Skeletal muscle tissue (tissue), 3 donors: ENCODE measurements at regions not wholly inside any gene's neighbourhood (a gene's known extent, or its start where the extent isn't known, plus 50 kb on each side); places are given as distances from the start of the nearest gene placed in this dataset.

Experiments
- H3K27ac ChIP-seq: one replicate; pipeline ENCODE4 v1.7.0; 2013; ENCODE audit warnings: mild to moderate bottlenecking, low read depth, low read length, inconsistent platforms
- H3K27me3 ChIP-seq, 3 donors: one replicate each; pipeline ENCODE4 v1.7.0; 2013; ENCODE audit warnings: low read length in 3 of 3; ENCODE audit not compliant: control insufficient read depth in 3 of 3, insufficient read depth in 3 of 3
- H3K36me3 ChIP-seq, 3 donors: one replicate each; pipeline ENCODE4 v1.7.0; 2013; ENCODE audit warnings: low read length in 3 of 3; ENCODE audit not compliant: control insufficient read depth in 3 of 3, insufficient read depth in 3 of 3
- H3K4me1 ChIP-seq, 3 donors: one replicate each; pipeline ENCODE4 v1.7.0; 2013; ENCODE audit warnings: low read length in 3 of 3, mild to moderate bottlenecking in 3 of 3; ENCODE audit not compliant: control insufficient read depth in 3 of 3, insufficient read depth in 3 of 3
- H3K4me3 ChIP-seq, 3 donors: one replicate each; pipeline ENCODE4 v1.7.0; 2013; ENCODE audit warnings: low read length in 3 of 3
- H3K9ac ChIP-seq, 3 donors: one replicate each; pipeline ENCODE4 v1.7.0; 2013; ENCODE audit warnings: low read length in 3 of 3, mild to moderate bottlenecking in 3 of 3, moderate library complexity in 2 of 3, low read depth in 1 of 3
- H3K9me3 ChIP-seq, 3 donors: one replicate each; pipeline ENCODE4 v1.7.0; 2013; ENCODE audit warnings: low read length in 3 of 3; ENCODE audit not compliant: control insufficient read depth in 3 of 3
- donor health status: Osteomylitis.

DNA sequence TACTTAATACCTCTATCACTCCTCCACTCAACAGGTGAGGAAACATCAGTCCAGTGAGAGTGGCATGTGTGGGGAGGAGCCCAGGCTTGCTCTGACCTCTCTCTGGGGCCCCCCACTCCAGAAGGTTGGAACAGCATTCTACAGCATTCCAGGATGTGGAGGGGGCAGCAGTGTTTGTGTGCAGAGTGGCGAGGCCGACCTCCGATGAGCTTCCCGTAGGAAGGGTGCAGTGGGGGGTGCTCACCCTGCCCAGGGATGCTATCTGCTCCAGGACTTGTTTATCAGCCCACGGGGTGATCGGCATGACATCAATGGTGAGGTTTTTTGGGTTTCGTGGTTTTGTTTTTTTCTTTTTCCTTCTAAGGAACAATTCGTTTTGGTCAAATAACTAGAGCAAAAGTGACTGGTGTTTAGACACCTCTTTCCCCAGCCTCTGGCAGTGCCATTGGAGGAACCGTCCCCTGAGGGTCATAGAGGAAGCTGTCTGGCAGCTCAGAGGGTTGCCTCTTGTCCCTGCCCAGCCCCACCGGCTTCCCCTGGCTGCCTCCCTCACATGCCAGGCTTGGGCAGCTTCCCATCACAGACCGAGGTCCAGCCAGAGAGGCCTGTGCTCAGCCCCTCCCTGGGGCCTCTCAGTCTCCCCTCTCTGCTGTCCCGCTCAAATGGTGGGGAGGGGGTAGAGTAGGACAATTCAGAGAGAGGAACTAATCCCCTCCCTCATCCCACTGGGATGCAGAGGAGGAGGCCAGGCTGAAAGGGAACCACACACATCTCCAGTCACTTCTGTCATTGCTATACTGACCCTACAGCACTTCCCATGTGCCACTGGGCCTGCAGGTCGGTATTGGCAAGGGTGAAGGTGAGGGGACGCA, 96.5 kb downstream of the ZFP36L2 start:
- Histone ChIP-seq H3K4me3 (no peak overlapping the region), H3K9me3 (no peaks in the 10 kb centered on the region), H3K9ac (no peak overlapping the region), H3K4me1 (peaks cover 28 to 45% (median 44%) of the 10 kb centered on the region in 3 donors), H3K36me3 (no peaks in the 10 kb centered on the region), H3K27me3 (no peaks in the 10 kb centered on the region), H3K27ac (peak overlapping the region; percentile 42)

DNA sequence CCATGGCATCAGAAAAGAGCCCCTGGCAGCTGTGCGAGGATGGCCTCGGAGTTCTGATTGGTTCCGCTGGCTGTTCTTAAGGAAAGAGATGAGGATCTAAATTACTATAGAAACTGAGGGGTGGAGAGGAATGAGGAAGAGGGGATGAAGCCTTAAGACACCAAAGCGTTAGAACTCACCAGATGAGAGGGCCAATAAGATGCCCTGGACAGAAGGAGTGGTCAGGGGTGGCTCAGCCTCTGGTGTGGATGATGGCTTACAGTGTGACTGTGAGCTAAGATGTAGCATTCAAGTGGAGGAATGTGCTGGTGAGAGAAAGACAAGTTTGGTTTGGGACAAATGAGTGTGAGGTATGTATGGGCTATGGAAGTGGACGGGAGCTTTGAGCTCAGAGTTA, 97.8 kb downstream of the ZFP36L2 start:
- no peak overlapping the region for H3K27ac ChIP-seq

DNA sequence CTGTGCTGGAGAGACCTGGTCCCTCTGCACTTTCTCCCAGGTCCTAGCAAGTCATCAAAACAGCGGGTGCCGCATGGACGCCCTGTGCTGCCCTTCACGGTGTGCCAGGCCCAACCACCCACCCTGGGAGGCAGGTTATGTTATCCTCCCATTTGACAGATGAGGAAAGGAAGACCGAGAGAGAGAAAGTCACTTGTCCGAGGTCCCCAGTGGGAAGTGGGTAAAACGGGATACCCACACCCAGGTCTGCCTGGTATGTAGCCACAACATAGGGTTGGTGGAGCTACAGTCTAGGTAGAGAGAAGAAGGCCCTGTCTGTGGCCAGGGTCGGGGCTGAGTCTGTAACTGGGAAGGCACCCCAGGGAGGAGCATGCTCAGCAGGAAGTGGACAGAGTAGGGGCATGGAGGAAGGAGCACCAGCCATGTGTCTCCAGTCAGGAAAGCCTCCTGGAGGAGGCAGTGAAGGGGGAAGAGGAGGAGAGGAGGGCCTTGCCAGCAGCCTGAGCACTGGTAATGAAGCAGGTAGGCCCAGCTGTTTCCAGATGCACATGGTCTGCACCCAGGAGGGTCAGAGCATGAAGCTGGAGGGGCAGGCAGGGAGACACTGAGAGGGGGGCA, 98.4 kb downstream of the ZFP36L2 start:
- Histone ChIP-seq H3K36me3 (no peaks in the 10 kb centered on the region), H3K4me3 (no peak overlapping the region), H3K4me1 (peaks cover 24 to 43% (median 31%) of the 10 kb centered on the region in 3 donors), H3K9me3 (no peaks in the 10 kb centered on the region), H3K27ac (no peak overlapping the region), H3K9ac (no peak overlapping the region), H3K27me3 (no peaks in the 10 kb centered on the region)

More for the DNA sequence above, 97.8 kb downstream of the ZFP36L2 start:
- H3K4me3 ChIP-seq = no peak overlapping the region
- peaks cover 25 to 48% (median 36%) of the 10 kb centered on the region in 3 donors for H3K4me1 ChIP-seq
- H3K9ac ChIP-seq = no peak overlapping the region
- H3K36me3 ChIP-seq = no peaks in the 10 kb centered on the region
- no peaks in the 10 kb centered on the region for H3K27me3 ChIP-seq
- H3K9me3 ChIP-seq = no peaks in the 10 kb centered on the region

DNA sequence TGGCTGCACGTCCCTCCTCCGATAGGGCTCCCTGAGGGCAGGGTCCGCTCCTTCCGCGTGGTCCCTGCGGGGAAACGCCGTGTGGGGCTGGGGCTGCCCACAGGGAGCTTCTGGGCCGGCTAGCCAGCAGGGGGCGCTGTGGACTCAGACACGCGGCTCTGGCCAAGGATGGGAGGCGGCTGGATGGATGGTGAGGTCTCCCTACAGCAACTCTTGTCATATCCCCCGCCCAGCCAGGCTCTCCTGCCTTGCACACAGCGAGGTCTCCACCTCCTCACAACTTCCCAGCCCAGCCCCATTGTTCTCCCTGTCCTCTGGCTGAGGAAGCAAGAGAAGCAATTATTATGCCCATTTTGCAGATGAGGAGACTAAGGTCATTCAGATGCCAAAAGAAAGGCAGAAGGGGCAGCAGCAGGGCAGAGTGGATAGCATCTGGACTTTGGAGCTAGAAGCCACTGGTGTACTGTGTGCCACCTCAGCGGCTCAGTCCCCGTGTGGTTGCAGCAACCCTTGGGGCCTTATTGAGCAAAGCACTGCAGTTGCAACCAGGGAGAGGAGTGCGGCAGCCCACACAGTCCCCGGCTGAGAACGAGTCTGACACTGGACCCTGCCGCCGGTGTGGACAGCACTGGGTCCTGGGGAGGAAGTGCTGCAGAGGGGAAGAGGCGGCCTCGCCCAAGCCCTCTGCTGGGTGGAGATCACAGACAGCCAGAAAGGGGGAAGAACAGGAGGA, 99.0 kb downstream of the ZFP36L2 start:
- Histone ChIP-seq H3K27me3 (no peaks in the 10 kb centered on the region), H3K27ac (no peak overlapping the region), H3K36me3 (no peaks in the 10 kb centered on the region), H3K4me1 (peaks cover 22 to 40% (median 28%) of the 10 kb centered on the region in 3 donors), H3K4me3 (no peak overlapping the region), H3K9me3 (no peaks in the 10 kb centered on the region), H3K9ac (no peak overlapping the region)

DNA sequence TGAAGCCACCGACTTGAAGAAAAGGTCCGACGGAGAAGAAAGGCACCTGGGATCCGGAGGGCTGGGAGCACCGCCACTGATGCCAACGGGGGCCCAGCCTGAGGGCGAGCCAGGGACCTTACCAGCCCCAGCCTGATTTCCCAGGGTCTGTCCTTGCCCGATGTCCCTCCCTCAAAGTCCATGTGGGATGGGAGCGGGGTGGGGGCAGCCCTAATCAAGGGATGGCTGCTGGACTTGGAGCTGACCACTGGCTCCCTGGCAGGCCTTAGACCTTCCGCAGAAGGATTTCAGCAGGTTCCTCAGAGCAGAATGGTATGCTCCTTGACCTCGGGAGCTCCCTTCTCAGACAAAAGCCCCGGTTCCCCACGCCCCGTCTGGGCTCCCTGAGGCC, 99.6 kb downstream of the ZFP36L2 start:
- Histone ChIP-seq H3K9ac (no peak overlapping the region), H3K36me3 (no peaks in the 10 kb centered on the region), H3K27ac (no peak overlapping the region), H3K4me1 (peaks cover 19 to 34% (median 23%) of the 10 kb centered on the region in 3 donors), H3K27me3 (no peaks in the 10 kb centered on the region), H3K4me3 (no peak overlapping the region), H3K9me3 (no peaks in the 10 kb centered on the region)

DNA sequence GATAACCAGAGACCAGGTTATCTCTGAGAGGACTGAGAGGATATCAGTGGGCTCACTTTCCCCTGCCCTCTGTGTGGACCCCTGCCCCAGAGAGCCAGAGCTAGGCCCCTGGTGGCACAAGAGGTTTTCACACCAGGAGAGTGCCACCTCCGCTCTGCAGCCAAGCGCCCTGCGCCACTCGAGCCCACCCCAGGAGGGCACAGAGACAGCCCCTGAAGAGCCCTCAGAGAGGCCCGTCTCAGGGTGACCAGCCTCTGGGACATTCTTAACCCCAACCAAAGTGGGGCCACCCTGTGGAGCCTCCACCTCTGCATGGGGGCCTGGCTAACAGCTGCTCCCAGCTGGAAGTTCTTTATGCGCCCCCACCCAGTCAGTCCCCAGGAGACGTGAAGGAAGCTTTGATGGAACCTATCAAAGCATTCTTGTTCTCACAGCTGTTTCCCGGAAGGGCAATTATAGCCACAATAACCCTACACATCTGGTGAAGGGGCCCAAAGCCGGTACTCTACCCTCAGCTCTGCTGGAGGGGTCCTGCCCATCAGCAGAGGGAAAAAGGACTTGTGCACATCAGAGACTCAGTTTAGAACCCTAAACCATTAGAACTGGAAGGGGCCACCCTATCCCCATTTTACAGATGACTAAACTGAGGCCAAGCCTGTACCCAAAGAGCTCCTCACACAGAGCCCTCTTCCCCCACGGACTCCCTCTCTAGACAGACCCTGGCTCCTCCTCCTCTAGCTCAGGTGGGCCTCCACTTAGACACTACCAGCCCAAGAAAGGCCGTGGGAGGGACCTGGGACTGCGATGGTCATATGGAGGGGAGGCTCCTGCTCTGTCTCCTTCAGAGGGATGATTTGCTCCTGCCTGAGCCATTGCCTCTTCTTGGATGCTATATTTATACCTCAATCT, 101.1 kb downstream of the ZFP36L2 start:
- Histone ChIP-seq H3K9ac (no peak overlapping the region), H3K4me3 (no peak overlapping the region), H3K27me3 (no peaks in the 10 kb centered on the region), H3K4me1 (peaks cover 4 to 19% (median 8%) of the 10 kb centered on the region in 3 donors), H3K9me3 (no peaks in the 10 kb centered on the region), H3K36me3 (no peaks in the 10 kb centered on the region), H3K27ac (no peak overlapping the region)

DNA sequence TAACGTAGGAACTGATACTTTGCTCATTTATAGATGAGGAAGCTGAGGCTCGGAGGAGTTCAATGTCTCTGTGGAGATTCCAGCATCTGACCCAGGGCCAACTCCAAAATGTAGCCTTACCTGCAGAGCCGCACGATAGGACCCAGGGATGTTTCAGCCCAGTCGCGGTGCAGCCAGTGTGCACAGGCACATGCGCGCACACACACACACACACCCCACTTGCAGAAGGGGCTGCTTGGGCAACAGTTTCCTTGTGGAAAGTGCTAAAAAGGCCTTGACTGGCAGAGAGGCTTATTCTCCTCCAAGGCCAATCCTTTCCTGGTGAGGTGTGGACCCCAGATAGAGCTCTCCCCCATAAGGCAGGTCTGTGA, 101.7 kb downstream of the ZFP36L2 start:
- peaks cover 1 to 14% (median 2%) of the 10 kb centered on the region in 3 donors for H3K4me1 ChIP-seq
- H3K9ac ChIP-seq = no peak overlapping the region
- no peak overlapping the region for H3K27ac ChIP-seq
- no peak overlapping the region for H3K4me3 ChIP-seq
- no peaks in the 10 kb centered on the region for H3K9me3 ChIP-seq
- H3K36me3 ChIP-seq = no peaks in the 10 kb centered on the region
- no peaks in the 10 kb centered on the region for H3K27me3 ChIP-seq

DNA sequence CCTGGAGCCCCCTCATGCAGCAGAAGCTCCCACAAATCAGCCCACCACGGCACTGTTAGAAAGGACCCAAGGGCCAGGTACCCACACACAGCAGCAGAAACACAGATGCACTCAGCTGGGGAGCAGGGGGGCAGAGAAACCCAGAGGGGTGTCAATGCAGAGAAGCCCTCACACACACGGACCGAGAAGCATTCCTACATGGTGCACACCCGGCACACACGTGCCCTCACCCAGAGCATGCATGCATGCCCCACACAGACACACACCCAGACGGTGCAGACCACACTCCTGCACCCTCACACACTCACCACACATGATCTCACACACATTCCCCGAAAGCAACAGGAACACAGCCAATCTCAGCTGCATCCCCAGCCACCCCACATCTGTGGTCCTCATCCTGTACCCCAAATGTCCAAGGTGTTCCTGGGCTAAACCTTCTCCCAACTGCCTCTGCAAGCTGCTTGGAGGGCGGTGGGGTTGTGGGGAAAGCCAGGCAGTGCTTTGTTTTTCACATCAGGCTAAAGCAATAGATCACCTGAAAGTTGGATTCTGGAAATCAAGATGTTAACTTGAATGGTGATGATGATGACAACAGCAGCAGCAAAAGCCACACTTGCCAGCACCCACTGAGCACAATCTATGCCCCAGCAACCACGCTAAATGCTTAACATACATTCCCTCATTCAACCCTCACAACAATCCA, 102.3 kb downstream of the ZFP36L2 start:
- H3K27ac ChIP-seq = no peak overlapping the region
- no peaks in the 10 kb centered on the region for H3K36me3 ChIP-seq
- H3K4me1 ChIP-seq = peaks cover 0 to 9% (median 2%) of the 10 kb centered on the region in 3 donors
- no peaks in the 10 kb centered on the region for H3K27me3 ChIP-seq
- H3K4me3 ChIP-seq = no peak overlapping the region
- peaks cover 0 to 2% (median 0%) of the 10 kb centered on the region in 3 donors for H3K9me3 ChIP-seq
- no peak overlapping the region for H3K9ac ChIP-seq

DNA sequence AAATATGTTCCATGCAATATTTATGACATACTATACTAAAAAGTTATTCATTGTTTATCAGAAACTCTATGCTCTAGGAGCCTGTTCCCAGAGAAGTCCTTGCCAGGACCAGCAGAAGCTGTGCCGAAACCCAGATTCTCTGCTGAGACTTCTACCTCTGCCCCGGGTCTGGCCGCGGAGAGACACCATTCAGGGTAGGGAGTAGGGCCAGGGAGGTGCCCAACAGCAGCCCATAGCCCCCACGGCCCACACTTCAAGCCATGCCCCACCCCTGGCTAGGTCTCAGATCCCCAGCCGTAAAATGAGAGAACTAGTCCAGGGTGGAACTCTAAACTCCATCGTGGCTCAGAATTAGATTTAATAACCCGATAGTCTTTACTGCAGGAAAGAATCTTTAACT, 102.9 kb downstream of the ZFP36L2 start:
- Histone ChIP-seq H3K27me3 (no peaks in the 10 kb centered on the region), H3K4me1 (peaks cover 0 to 9% (median 2%) of the 10 kb centered on the region in 3 donors), H3K36me3 (no peaks in the 10 kb centered on the region), H3K9me3 (peaks cover 0 to 5% (median 0%) of the 10 kb centered on the region in 3 donors), H3K27ac (no peak overlapping the region), H3K9ac (no peak overlapping the region), H3K4me3 (no peak overlapping the region)
